OCI-LY3 (cell line): ENCODE measurements at regions not wholly inside any gene's neighbourhood (a gene's known extent, or its start where the extent isn't known, plus 50 kb on each side); places are given as distances from the start of the nearest gene placed in this dataset.

Experiments
- EZH2phosphoT487 ChIP-seq: fragments of 200-600 bp; shearing (Covaris generic); IDR thresholded peaks from 2 replicates; pipeline ENCODE4 v1.6.1; 2018; ENCODE audit warnings: antibody characterized with exemption, mixed run types, low read depth
- TF ChIP-seq, protein P1 (sequence below): fragments of 200-600, 300-600 bp; sonication (generic); IDR thresholded peaks from 2 replicates; pipeline ENCODE4 v1.5.1; 2014; ENCODE audit warnings: antibody characterized with exemption, low read length, low read depth

GRCh38 chr2:144086965-144087364 is 433.0 kb downstream of the ZEB2 start:
- TF ChIP-seq, protein P1, sequence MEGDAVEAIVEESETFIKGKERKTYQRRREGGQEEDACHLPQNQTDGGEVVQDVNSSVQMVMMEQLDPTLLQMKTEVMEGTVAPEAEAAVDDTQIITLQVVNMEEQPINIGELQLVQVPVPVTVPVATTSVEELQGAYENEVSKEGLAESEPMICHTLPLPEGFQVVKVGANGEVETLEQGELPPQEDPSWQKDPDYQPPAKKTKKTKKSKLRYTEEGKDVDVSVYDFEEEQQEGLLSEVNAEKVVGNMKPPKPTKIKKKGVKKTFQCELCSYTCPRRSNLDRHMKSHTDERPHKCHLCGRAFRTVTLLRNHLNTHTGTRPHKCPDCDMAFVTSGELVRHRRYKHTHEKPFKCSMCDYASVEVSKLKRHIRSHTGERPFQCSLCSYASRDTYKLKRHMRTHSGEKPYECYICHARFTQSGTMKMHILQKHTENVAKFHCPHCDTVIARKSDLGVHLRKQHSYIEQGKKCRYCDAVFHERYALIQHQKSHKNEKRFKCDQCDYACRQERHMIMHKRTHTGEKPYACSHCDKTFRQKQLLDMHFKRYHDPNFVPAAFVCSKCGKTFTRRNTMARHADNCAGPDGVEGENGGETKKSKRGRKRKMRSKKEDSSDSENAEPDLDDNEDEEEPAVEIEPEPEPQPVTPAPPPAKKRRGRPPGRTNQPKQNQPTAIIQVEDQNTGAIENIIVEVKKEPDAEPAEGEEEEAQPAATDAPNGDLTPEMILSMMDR, result no peak
- TF ChIP-seq EZH2phosphoT487, result no peak
